ENCODE measurements at regions not wholly inside any gene's neighbourhood (a gene's known extent, or its start where the extent isn't known, plus 50 kb on each side); places are given as distances from the start of the nearest gene placed in this dataset.
A peak's percentile ranks its signal among the peaks of the same experiment; 100 is the strongest.

- no peak overlapping the region for H3K27ac ChIP-seq
- no peaks in the 10 kb centered on the region for H3K27me3 ChIP-seq
- H3K36me3 ChIP-seq = no peaks in the 10 kb centered on the region
- no peak for TF ChIP-seq CTCF (IDR thresholded peaks at IDR 0.05; ENCODE audit: low read depth, low read length)
- no peaks in the 10 kb centered on the region for H3K9me3 ChIP-seq (ENCODE audit: low read depth)
- H3K4me1 ChIP-seq (ENCODE audit: low read depth) = no peaks in the 10 kb centered on the region
- H3K4me3 ChIP-seq = no peak overlapping the region
- DNase-seq (ENCODE audit: low read depth in 1 of 2, low spot score in 1 of 2) = no peak
Observed at GRCh38 chr21:27391990-27392389, 425.1 kb upstream of the ADAMTS5 start.

- no peak for TF ChIP-seq CTCF (IDR thresholded peaks at IDR 0.05; ENCODE audit: low read depth, low read length)
- Histone ChIP-seq H3K27me3 (no peaks in the 10 kb centered on the region), H3K4me1 (ENCODE audit: low read depth) (no peaks in the 10 kb centered on the region), H3K9me3 (ENCODE audit: low read depth) (no peaks in the 10 kb centered on the region), H3K4me3 (no peak overlapping the region), H3K36me3 (no peaks in the 10 kb centered on the region), H3K27ac (no peak overlapping the region)
- DNase-seq (ENCODE audit: low read depth in 1 of 2, low spot score in 1 of 2) = no peak
Observed at GRCh38 chr21:27390384-27390783, 423.5 kb upstream of the ADAMTS5 start.

- Histone ChIP-seq H3K36me3 (no peaks in the 10 kb centered on the region), H3K4me1 (ENCODE audit: low read depth) (no peaks in the 10 kb centered on the region), H3K9me3 (ENCODE audit: low read depth) (no peaks in the 10 kb centered on the region), H3K4me3 (no peak overlapping the region), H3K27me3 (no peaks in the 10 kb centered on the region), H3K27ac (no peak overlapping the region)
- no peak for TF ChIP-seq CTCF (IDR thresholded peaks at IDR 0.05; ENCODE audit: low read depth, low read length)
- no peak for DNase-seq (ENCODE audit: low read depth in 1 of 2, low spot score in 1 of 2)
Observed at GRCh38 chr21:27388825-27389224, 421.9 kb upstream of the ADAMTS5 start.

GRCh38 chr21:27382404-27382803 lies 415.5 kb upstream of the ADAMTS5 start:
- no peaks in the 10 kb centered on the region for H3K9me3 ChIP-seq (ENCODE audit: low read depth)
- H3K36me3 ChIP-seq = no peaks in the 10 kb centered on the region
- peak in 1 of 2 donors; percentile 21 for DNase-seq (ENCODE audit: low read depth in 1 of 2, low spot score in 1 of 2)
- no peak overlapping the region for H3K4me3 ChIP-seq
- no peaks in the 10 kb centered on the region for H3K4me1 ChIP-seq (ENCODE audit: low read depth)
- no peaks in the 10 kb centered on the region for H3K27me3 ChIP-seq
- TF ChIP-seq CTCF (IDR thresholded peaks at IDR 0.05; ENCODE audit: low read depth, low read length) = no peak
- H3K27ac ChIP-seq = no peak overlapping the region

GRCh38 chr21:27380303-27380702 lies 413.4 kb upstream of the ADAMTS5 start:
- Histone ChIP-seq H3K4me1 (ENCODE audit: low read depth) (no peaks in the 10 kb centered on the region), H3K9me3 (ENCODE audit: low read depth) (no peaks in the 10 kb centered on the region), H3K4me3 (no peak overlapping the region), H3K27me3 (no peaks in the 10 kb centered on the region), H3K27ac (no peak overlapping the region), H3K36me3 (no peaks in the 10 kb centered on the region)
- no peak for DNase-seq (ENCODE audit: low read depth in 1 of 2, low spot score in 1 of 2)
- no peak for TF ChIP-seq CTCF (IDR thresholded peaks at IDR 0.05; ENCODE audit: low read depth, low read length)

GRCh38 chr21:27379354-27379753 lies 412.5 kb upstream of the ADAMTS5 start:
- Histone ChIP-seq H3K4me3 (no peak overlapping the region), H3K27me3 (no peaks in the 10 kb centered on the region), H3K9me3 (ENCODE audit: low read depth) (no peaks in the 10 kb centered on the region), H3K4me1 (ENCODE audit: low read depth) (no peaks in the 10 kb centered on the region), H3K36me3 (no peaks in the 10 kb centered on the region), H3K27ac (no peak overlapping the region)
- TF ChIP-seq CTCF (IDR thresholded peaks at IDR 0.05; ENCODE audit: low read depth, low read length) = no peak
- DNase-seq (ENCODE audit: low read depth in 1 of 2, low spot score in 1 of 2) = no peak
